Karpas-422 (cell line): ENCODE measurements at regions not wholly inside any gene's neighbourhood (a gene's known extent, or its start where the extent isn't known, plus 50 kb on each side); places are given as distances from the start of the nearest gene placed in this dataset.
"Not testable (repeated sequence)": the region's sequence is repeated elsewhere in the genome, so short reads cannot be mapped to it uniquely, and the experiment has no call there.

Experiments
- DNase-seq: peaks from one replicate; pipeline ENCODE4 v3.0.0-alpha.2; 2015
- H2AFZ ChIP-seq: fragments of 200-600 bp; sonication (generic); 2 replicates; pipeline ENCODE4 v1.6.1; 2014; ENCODE audit warnings: antibody characterized with exemption, low read length, mixed read lengths
- H3K27ac ChIP-seq: fragments of 200-600 bp; sonication (generic); 2 replicates; pipeline ENCODE4 v1.5.1; 2014; ENCODE audit warnings: mild to moderate bottlenecking, low read length, moderate library complexity
- H3K27me3 ChIP-seq: fragments of 200-600 bp; sonication (generic); 2 replicates; pipeline ENCODE4 v1.6.1; 2014; ENCODE audit warnings: low read length, mixed read lengths
- H3K36me3 ChIP-seq: fragments of 200-600 bp; sonication (generic); 2 replicates; pipeline ENCODE4 v1.6.1; 2014; ENCODE audit warnings: low read length, mixed read lengths; ENCODE audit not compliant: insufficient read depth
- H3K4me1 ChIP-seq: fragments of 200-600 bp; sonication (generic); 2 replicates; pipeline ENCODE4 v1.6.1; 2014; ENCODE audit warnings: mild to moderate bottlenecking, low read length, mixed read lengths
- H3K4me2 ChIP-seq: fragments of 200-600 bp; sonication (generic); 2 replicates; pipeline ENCODE4 v1.6.1; 2014; ENCODE audit warnings: low read length, low read depth, mild to moderate bottlenecking; ENCODE audit not compliant: poor library complexity, severe bottlenecking
- H3K4me3 ChIP-seq: fragments of 200-600 bp; sonication (generic); 2 replicates; pipeline ENCODE4 v1.5.1; 2014; ENCODE audit warnings: mild to moderate bottlenecking, antibody characterized with exemption, low read length, mixed read lengths
- H3K79me2 ChIP-seq: fragments of 200-600 bp; sonication (generic); 2 replicates; pipeline ENCODE4 v1.6.1; 2014; ENCODE audit warnings: mild to moderate bottlenecking, low read length, mixed read lengths
- H3K9ac ChIP-seq: fragments of 200-600 bp; sonication (generic); 2 replicates; pipeline ENCODE4 v1.6.0; 2014; ENCODE audit warnings: low read length
- H3K9me2 ChIP-seq: fragments of 200-600 bp; sonication (generic), shearing (Covaris generic); replicated peaks from 2 replicates; pipeline ENCODE4 v1.6.0; 2014; ENCODE audit warnings: mild to moderate bottlenecking, low read length, moderate library complexity; ENCODE audit not compliant: insufficient read depth
- H3K9me3 ChIP-seq: fragments of 300-700, 200-600 bp; sonication (generic); 2 replicates; pipeline ENCODE4 v1.6.1; 2014; ENCODE audit warnings: low read length, mixed read lengths
- H4K20me1 ChIP-seq: fragments of 200-600 bp; sonication (generic); 2 replicates; pipeline ENCODE4 v1.6.1; 2014; ENCODE audit warnings: mild to moderate bottlenecking, antibody characterized with exemption, low read length, low read depth; ENCODE audit not compliant: insufficient read depth

GRCh38 chr9:62905722-62906121 is 1715.9 kb downstream of the SPATA31A7 start:
- not testable (repeated sequence) for H4K20me1 ChIP-seq, H3K9ac ChIP-seq, H3K4me1 ChIP-seq, H3K4me2 ChIP-seq, H3K27ac ChIP-seq, H2AFZ ChIP-seq, DNase-seq, H3K79me2 ChIP-seq, H3K36me3 ChIP-seq, H3K9me2 ChIP-seq, H3K27me3 ChIP-seq, H3K9me3 ChIP-seq, H3K4me3 ChIP-seq

DNA sequence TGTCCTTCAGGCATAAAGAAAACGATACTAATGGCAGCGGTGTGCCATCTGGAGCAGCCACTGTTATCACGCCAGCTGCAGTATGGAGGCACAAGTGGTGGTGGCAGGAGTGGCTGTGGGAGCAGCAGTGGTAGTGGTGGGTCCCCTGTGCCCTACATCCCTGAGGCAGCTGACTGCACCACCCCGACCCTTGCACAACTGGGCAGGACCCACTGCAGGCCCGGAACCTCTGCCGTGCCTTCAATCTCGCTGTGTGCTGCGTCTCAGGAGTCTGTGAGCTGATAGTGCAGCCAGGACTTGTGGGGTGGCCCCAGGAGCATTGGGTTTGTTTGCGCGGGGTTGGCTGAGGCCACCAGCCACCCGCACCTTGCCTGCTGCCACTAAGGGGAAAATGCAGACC is 1718.0 kb downstream of the SPATA31A7 start:
- H3K9me2 ChIP-seq, H3K36me3 ChIP-seq, H3K9me3 ChIP-seq, H3K4me2 ChIP-seq, H3K4me1 ChIP-seq, DNase-seq, H4K20me1 ChIP-seq, H3K79me2 ChIP-seq, H3K4me3 ChIP-seq, H3K9ac ChIP-seq, H3K27ac ChIP-seq, H2AFZ ChIP-seq, H3K27me3 ChIP-seq: not testable (repeated sequence)

DNA sequence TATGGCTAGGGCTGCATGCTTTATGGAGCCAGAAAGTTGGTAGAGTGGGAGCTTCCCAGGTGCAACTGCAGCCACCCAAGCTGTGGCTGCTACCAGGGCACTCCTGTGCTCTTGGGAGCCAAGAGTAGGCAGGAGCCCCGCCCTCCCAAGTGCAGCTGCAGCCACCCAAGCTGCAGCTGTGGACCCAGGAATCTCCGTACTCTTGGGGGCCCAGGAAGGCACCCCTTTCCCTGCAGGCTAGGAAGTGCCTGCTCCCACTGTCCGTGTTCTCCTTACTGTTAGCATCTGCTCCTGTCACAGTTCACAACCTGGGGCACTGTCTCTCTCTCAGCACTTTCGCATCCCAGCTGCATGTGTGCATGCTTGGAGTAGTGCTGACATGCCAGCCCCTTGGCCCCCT is 1718.4 kb downstream of the SPATA31A7 start:
- H4K20me1 ChIP-seq, H3K36me3 ChIP-seq, H2AFZ ChIP-seq, H3K9me3 ChIP-seq, DNase-seq, H3K27me3 ChIP-seq, H3K27ac ChIP-seq, H3K9ac ChIP-seq, H3K4me1 ChIP-seq, H3K4me2 ChIP-seq, H3K79me2 ChIP-seq, H3K9me2 ChIP-seq, H3K4me3 ChIP-seq: not testable (repeated sequence)

DNA sequence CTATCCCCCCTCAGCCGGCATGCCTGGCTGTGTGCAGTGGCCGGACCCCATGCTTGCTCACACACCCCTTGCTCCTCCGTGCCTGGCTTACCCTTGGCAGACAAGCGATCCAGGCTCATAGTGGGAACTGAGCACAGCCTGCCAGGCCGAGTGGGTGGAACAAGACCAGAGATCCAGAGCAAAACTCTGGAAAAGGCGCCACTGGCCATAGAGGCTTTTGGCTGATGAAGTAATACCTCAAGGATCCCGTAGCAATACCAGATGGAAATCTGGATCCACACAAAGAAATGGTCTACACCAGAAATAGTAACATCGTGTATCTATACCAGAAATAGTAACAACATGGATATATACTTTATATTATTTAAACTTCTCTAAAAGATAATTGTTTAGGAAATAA is 1719.6 kb downstream of the SPATA31A7 start:
- H3K9ac ChIP-seq, H3K36me3 ChIP-seq, H3K9me3 ChIP-seq, H3K27me3 ChIP-seq, H3K27ac ChIP-seq, H3K4me1 ChIP-seq, H3K79me2 ChIP-seq, H3K9me2 ChIP-seq, H2AFZ ChIP-seq, H3K4me3 ChIP-seq, DNase-seq, H3K4me2 ChIP-seq, H4K20me1 ChIP-seq: not testable (repeated sequence)

GRCh38 chr9:62912278-62912677 is 1722.4 kb downstream of the SPATA31A7 start:
- not testable (repeated sequence) for H3K4me1 ChIP-seq, H3K9me2 ChIP-seq, DNase-seq, H3K79me2 ChIP-seq, H2AFZ ChIP-seq, H3K9me3 ChIP-seq, H3K36me3 ChIP-seq, H3K27me3 ChIP-seq, H3K27ac ChIP-seq, H3K4me2 ChIP-seq, H3K4me3 ChIP-seq, H3K9ac ChIP-seq, H4K20me1 ChIP-seq

DNA sequence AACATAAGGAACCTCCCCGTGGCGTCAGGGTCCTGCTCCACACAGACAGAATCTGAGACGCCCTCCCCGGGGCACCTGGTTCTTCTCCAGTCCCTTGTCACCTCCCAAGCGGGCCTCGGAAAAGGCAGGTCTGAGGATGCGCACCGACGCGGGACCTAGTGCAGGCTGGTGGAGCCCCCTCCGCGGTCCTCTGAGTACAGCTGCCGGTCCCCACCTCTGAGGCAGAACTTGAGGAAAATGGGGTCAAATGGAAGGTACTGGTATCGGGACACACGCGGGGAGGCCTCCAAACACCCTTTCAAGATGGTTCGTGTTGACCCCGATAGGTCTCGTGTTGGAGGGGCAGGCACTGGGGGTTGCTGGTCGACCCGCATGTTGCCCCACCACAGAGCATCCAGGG is 1725.3 kb downstream of the SPATA31A7 start:
- not testable (repeated sequence) for H3K9me2 ChIP-seq, H3K27me3 ChIP-seq, H4K20me1 ChIP-seq, H3K4me3 ChIP-seq, H3K9me3 ChIP-seq, DNase-seq, H3K79me2 ChIP-seq, H2AFZ ChIP-seq, H3K4me1 ChIP-seq, H3K4me2 ChIP-seq, H3K36me3 ChIP-seq, H3K9ac ChIP-seq, H3K27ac ChIP-seq

GRCh38 chr9:62915661-62916060 is 1725.8 kb downstream of the SPATA31A7 start:
- not testable (repeated sequence) for H4K20me1 ChIP-seq, H3K27ac ChIP-seq, DNase-seq, H3K9ac ChIP-seq, H2AFZ ChIP-seq, H3K4me1 ChIP-seq, H3K79me2 ChIP-seq, H3K27me3 ChIP-seq, H3K4me3 ChIP-seq, H3K9me2 ChIP-seq, H3K4me2 ChIP-seq, H3K9me3 ChIP-seq, H3K36me3 ChIP-seq

DNA sequence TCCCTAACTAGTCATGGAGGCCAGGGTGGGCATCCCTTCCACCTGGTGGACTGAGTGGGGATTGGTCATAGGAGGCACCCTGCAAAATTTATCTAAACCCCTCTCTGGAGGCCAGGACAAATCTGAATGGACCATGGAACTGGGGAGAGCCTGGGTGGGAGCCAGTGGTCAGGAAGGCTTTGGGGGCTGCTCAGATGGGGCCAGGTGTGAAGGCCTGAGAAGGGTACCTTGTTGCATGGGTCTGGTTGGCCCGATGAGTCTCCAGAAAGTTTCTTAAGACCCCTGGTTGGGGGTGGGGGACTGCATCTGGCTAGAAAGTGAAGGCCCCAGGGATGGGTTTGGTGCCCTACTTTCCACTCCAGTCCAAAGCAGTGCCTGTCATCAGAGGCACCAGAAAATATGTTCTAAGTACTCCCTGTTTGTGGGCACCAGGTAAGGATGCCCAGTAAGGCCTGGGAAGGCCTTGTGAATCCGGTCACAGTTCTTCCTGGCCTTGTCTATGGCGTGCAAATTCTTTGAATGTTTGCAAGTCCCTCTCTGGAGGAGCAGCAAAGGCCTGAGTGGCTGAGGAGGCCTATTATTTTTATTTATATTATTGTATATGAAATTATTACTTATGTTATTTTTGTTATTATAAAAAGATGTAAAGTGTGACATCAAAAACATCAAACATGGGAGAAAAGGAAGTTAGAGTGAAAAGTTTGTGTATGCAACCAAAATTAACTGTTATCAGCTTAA is 1729.0 kb downstream of the SPATA31A7 start:
- H2AFZ ChIP-seq, H3K9me3 ChIP-seq, H3K27ac ChIP-seq, H3K36me3 ChIP-seq, DNase-seq, H4K20me1 ChIP-seq, H3K9ac ChIP-seq, H3K79me2 ChIP-seq, H3K4me2 ChIP-seq, H3K9me2 ChIP-seq, H3K27me3 ChIP-seq, H3K4me3 ChIP-seq, H3K4me1 ChIP-seq: not testable (repeated sequence)

DNA sequence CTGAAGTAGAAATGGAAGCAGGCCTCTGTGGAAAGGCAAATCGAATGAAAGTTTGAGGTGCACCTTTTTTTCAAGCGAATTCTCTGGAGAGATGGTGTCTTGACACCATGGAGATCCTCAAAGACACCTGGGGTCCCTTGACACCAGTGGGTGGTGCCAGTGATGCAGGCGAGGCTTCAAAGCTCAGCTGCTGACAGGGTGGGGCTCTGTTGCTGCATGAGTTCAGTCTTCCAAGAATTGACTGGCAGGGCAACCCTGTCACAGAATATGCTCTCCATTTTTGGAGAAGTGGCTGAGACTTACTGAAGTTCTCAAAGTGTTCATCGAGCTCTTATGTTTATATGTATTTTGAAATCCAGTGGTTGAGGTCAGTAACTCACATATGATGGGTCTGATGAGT is 1741.6 kb downstream of the SPATA31A7 start:
- H3K9me3 ChIP-seq, H2AFZ ChIP-seq, H3K36me3 ChIP-seq, H3K27me3 ChIP-seq, H3K4me1 ChIP-seq, H3K4me2 ChIP-seq, H3K27ac ChIP-seq, H3K9ac ChIP-seq, DNase-seq, H3K79me2 ChIP-seq, H4K20me1 ChIP-seq, H3K9me2 ChIP-seq, H3K4me3 ChIP-seq: not testable (repeated sequence)
